SU-DHL-6 (cell line): ENCODE measurements at regions not wholly inside any gene's neighbourhood (a gene's known extent, or its start where the extent isn't known, plus 50 kb on each side); places are given as distances from the start of the nearest gene placed in this dataset.

Experiments used
- H2AFZ ChIP-seq: fragments of 200-600 bp; sonication (generic); 2 replicates; pipeline ENCODE4 v1.6.1; 2014; ENCODE audit warnings: low read depth, mild to moderate bottlenecking, moderate library complexity, mixed read lengths, antibody characterized with exemption, low read length; ENCODE audit not compliant: severe bottlenecking
- H3F3A ChIP-seq: fragments of 200-600 bp; shearing (Covaris generic); 2 replicates; pipeline ENCODE4 v1.6.0; 2016; ENCODE audit warnings: antibody characterized with exemption, mild to moderate bottlenecking; ENCODE audit not compliant: insufficient read depth
- H3K27ac ChIP-seq: fragments of 200-600 bp; sonication (generic); 2 replicates; pipeline ENCODE4 v1.5.1; 2016; ENCODE audit warnings: low read depth, mild to moderate bottlenecking, low read length, moderate library complexity, mixed read lengths
- H3K27me3 ChIP-seq: fragments of 200-600 bp; sonication (generic), shearing (Covaris generic); 2 replicates; pipeline ENCODE4 v1.6.0; 2014; ENCODE audit warnings: mild to moderate bottlenecking, low read length
- H3K36me3 ChIP-seq: fragments of 200-600 bp; sonication (generic); 2 replicates; pipeline ENCODE4 v1.6.1; 2014; ENCODE audit warnings: mild to moderate bottlenecking, low read length, mixed read lengths
- H3K4me2 ChIP-seq: fragments of 300-600, 200-600 bp; shearing (Covaris generic), sonication (generic); 2 replicates; pipeline ENCODE4 v1.6.0; 2014; ENCODE audit warnings: low read length, low read depth, mild to moderate bottlenecking; ENCODE audit not compliant: poor library complexity, severe bottlenecking
- H3K4me3 ChIP-seq: fragments of 200-600 bp; sonication (generic); 2 replicates; pipeline ENCODE4 v1.5.1; 2014; ENCODE audit warnings: antibody characterized with exemption, low read length, mild to moderate bottlenecking, mixed read lengths; ENCODE audit not compliant: insufficient read depth, poor library complexity, severe bottlenecking
- H3K79me2 ChIP-seq: fragments of 200-600 bp; sonication (generic); 2 replicates; pipeline ENCODE4 v1.6.1; 2014; ENCODE audit warnings: mild to moderate bottlenecking, low read length, moderate library complexity; ENCODE audit not compliant: insufficient read depth
- H3K9ac ChIP-seq: fragments of 200-600 bp; sonication (generic); 2 replicates; pipeline ENCODE4 v1.7.0; 2014; ENCODE audit warnings: mild to moderate bottlenecking, low read length
- H3K9me2 ChIP-seq: fragments of 200-600 bp; sonication (generic); replicated peaks from 2 replicates; pipeline ENCODE4 v1.6.1; 2014; ENCODE audit warnings: low read length; ENCODE audit not compliant: insufficient read depth
- H3K9me3 ChIP-seq: fragments of 200-600 bp; sonication (generic); 2 replicates; pipeline ENCODE4 v1.6.1; 2014; ENCODE audit warnings: low read length, mixed read lengths; ENCODE audit not compliant: insufficient read depth
- H4K20me1 ChIP-seq: fragments of 200-600 bp; sonication (generic); 2 replicates; pipeline ENCODE4 v1.6.1; 2014; ENCODE audit warnings: low read depth, mild to moderate bottlenecking, antibody characterized with exemption, low read length, moderate library complexity, mixed read lengths
- CTCF ChIP-seq: fragments of 200-600 bp; sonication (generic); IDR thresholded peaks from one replicate; pipeline ENCODE4 v1.5.1; 2017; ENCODE audit warnings: antibody characterized with exemption, mild to moderate bottlenecking, low read length, moderate library complexity; ENCODE audit not compliant: insufficient read depth, poor library complexity, severe bottlenecking
- EZH2phosphoT487 ChIP-seq: fragments of 200-600 bp; sonication (generic), shearing (Covaris generic); conservative IDR thresholded peaks from 2 replicates; pipeline ENCODE4 v1.6.1; 2018; ENCODE audit warnings: mild to moderate bottlenecking, antibody characterized with exemption, low read length, moderate library complexity, mixed read lengths

GRCh38 chr3:40669176-40669575 lies 144.4 kb downstream of the ZNF621 start:
- H3K9me3 ChIP-seq, result no peaks in the 10 kb centered on the region
- no peaks in the 10 kb centered on the region for H4K20me1 ChIP-seq
- no peaks in the 10 kb centered on the region for H3K9me2 ChIP-seq
- H3K79me2 ChIP-seq, result no peaks in the 10 kb centered on the region
- H3K4me2 ChIP-seq, result no peak overlapping the region
- no peak overlapping the region for H3K9ac ChIP-seq
- H3F3A ChIP-seq, result no peaks in the 10 kb centered on the region
- H2AFZ ChIP-seq, result no peak overlapping the region
- no peak overlapping the region for H3K4me3 ChIP-seq
- TF ChIP-seq EZH2phosphoT487 (no peak), CTCF (no peak)
- no peaks in the 10 kb centered on the region for H3K36me3 ChIP-seq
- no peaks in the 10 kb centered on the region; the same call in 1 of the 2 replicates for H3K27me3 ChIP-seq
- H3K27ac ChIP-seq, result no peak overlapping the region

GRCh38 chr3:40672861-40673260 lies 148.1 kb downstream of the ZNF621 start:
- Histone ChIP-seq H3K9me3 (no peaks in the 10 kb centered on the region), H3K4me3 (no peak overlapping the region), H4K20me1 (no peaks in the 10 kb centered on the region), H3K79me2 (no peaks in the 10 kb centered on the region), H3K27me3 (no peaks in the 10 kb centered on the region; the same call in 1 of the 2 replicates), H3F3A (no peaks in the 10 kb centered on the region), H3K36me3 (no peaks in the 10 kb centered on the region), H3K9ac (no peak overlapping the region), H3K27ac (no peak overlapping the region), H3K9me2 (no peaks in the 10 kb centered on the region), H3K4me2 (no peak overlapping the region), H2AFZ (no peak overlapping the region)
- no peak for TF ChIP-seq EZH2phosphoT487
- no peak for TF ChIP-seq CTCF

- Histone ChIP-seq H3K4me2 (no peak overlapping the region), H3K36me3 (no peaks in the 10 kb centered on the region), H3K79me2 (no peaks in the 10 kb centered on the region), H3K9me3 (no peaks in the 10 kb centered on the region), H3K9me2 (no peaks in the 10 kb centered on the region), H2AFZ (no peak overlapping the region), H3K4me3 (no peak overlapping the region), H3F3A (no peaks in the 10 kb centered on the region), H3K9ac (no peak overlapping the region), H4K20me1 (no peaks in the 10 kb centered on the region), H3K27me3 (no peaks in the 10 kb centered on the region), H3K27ac (no peak overlapping the region)
- TF ChIP-seq EZH2phosphoT487, result no peak
- TF ChIP-seq CTCF, result no peak
Measured at GRCh38 chr3:40677321-40677720, 152.6 kb downstream of the ZNF621 start.

GRCh38 chr3:40677749-40678148 lies 153.0 kb downstream of the ZNF621 start:
- Histone ChIP-seq H2AFZ (no peak overlapping the region), H3K9ac (no peak overlapping the region), H3K27ac (no peak overlapping the region), H3F3A (no peaks in the 10 kb centered on the region), H3K4me2 (no peak overlapping the region), H3K4me3 (no peak overlapping the region), H3K9me2 (no peaks in the 10 kb centered on the region), H3K9me3 (no peaks in the 10 kb centered on the region), H3K79me2 (no peaks in the 10 kb centered on the region), H3K27me3 (no peaks in the 10 kb centered on the region), H4K20me1 (no peaks in the 10 kb centered on the region), H3K36me3 (no peaks in the 10 kb centered on the region)
- no peak for TF ChIP-seq EZH2phosphoT487
- TF ChIP-seq CTCF, result no peak
